HG02623 (cell line): ENCODE measurements at regions not wholly inside any gene's neighbourhood (a gene's known extent, or its start where the extent isn't known, plus 50 kb on each side); places are given as distances from the start of the nearest gene placed in this dataset.

Experiments
- ATAC-seq: cut with Tn5 transposase; IDR thresholded peaks from one replicate; pipeline ENCODE4 v1.9.1; 2021; ENCODE audit warnings: moderate library complexity; ENCODE audit not compliant: unreplicated experiment

DNA sequence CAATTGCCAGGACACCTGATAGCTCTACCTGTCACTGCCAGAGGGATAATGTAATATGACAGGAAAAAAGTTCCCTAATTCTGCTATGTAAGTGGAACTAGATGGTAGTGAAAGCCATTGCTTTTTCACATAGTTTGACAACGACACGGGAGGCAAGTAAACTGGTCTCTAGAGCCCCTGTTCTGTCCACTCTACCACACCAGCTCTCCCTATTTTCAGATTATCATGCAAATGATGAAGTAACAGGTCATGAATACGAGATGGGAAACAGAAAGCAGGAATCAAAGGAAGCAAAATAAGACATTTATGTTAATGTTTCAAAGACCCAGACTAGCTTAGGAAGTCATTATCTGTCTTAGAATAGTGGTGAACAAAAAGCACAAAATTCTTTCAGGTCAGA, 56.2 kb downstream of the TAF11L14 start:
- ATAC-seq: no peak

DNA sequence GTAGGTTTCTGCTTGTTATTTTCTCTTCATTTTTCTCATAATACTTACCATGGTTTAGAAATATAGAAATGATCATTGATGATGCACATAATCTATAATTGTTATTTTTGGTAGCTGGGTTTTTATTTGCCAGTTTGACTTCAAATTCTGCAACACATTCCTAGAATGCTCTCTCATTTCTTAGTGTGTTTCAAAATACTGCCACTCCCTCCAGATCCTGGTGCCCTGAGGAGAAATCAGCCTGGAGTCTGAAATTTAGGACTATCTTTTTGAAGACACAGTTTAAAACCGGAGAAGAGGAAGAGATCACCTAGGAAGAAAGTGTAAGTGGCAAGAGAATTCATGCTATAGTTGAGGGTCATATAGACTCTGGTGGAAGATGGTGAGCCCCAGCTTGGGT, 57.5 kb downstream of the TAF11L14 start:
- no peak for ATAC-seq

DNA sequence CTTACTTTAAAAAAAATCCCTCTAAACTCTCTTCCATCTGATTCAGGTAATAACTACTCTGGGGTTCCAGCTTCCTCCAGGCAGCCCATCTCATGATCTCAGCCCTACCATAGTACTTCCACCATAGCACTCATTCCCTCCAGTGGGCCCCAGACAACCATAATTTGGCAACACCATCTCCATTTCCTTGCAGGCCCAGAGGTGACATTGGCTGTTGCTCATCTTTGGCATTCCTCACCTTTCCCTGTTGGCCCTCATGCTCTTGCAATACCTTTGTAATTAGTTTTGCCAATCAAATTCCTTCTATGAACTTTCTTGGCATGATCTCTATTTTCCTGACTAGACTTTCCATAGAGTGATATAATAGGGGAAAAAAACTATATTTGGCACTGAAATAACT, 60.1 kb downstream of the TAF11L14 start:
- ATAC-seq: no peak

DNA sequence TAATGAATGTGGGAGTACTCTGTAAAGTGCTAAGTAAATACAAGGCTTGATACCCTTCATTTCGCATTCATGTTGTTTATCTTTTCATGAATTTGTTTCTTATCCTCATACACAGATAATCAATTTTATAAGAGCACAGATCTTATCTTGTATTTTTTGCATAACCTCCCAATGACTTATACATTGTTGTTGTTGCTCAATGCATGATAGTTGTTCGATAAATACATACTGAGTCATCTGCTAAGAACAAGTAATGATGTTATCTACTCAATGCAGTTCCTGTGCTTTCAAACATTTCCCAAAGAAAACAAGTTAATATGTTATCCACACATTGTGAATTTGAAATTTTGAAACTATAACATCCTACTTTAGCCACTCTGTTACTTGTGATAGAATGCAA, 60.7 kb downstream of the TAF11L14 start:
- no peak for ATAC-seq

DNA sequence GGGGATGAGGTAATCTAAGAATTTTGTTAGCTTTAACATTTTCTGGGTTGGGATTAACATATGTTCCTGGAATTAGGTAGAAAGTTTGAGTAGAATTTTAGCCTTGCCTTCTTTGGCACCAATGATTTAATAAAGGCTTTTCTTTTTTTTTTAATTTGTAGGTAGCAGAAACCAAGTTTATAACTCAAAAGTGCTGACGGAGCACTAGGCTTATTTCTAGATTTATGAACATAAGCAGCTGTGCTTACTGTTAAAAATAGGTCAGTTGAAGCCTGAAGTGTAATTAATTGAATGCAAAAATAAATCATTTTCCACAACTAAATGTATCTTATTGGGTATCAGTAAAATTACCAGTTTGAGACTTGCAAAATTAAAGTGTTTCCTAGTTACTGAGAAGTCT, 62.4 kb downstream of the TAF11L14 start:
- no peak for ATAC-seq

DNA sequence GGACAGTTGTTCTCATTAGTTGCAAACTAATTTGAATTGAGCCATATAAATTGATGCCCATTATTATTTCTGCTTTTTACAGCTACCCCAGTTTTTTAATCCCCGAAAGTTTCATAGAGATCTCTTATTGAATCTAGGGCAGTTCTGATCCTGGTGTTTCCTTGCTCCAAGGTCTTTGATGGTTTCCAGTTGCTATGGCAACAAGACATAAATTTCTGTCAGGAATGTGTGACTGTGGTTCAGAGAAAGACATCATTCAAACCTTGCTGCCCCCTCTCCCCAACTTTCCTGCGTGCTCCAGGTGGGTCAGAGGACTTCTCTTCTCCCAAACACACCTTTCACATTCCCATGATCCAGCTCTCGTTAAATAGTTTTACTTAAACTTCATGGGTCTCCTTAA, 63.4 kb downstream of the TAF11L14 start:
- no peak for ATAC-seq

DNA sequence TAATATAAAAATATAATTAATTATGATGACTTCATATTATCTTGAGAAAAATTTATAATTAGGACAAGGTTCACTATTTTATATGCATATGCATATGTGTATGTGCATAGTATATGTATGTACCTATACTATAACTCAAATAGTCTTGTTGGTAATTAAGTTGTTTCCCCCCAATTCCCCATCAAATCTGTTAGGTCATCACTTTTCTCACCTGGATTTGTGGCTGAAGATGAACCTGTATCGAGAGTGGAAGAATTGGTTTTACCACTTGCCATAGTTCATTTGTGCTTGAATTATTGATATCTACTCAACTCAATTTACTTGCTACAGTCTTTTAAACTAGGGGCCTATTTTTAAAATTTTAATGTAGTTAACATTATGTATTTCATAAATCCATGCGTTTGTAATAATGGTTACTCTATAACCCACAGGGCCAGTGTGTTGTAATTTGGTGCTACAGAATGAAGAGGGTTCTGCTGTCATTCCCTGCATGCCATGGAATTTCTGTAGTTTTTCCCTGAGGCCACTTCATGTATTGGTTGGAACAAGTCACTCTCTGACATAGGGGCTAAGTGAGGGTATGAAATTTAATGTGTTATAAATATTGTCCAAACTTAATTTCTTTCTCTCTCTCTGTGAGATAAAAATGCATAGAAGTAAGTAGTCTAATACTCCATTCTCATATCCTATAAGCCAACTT, 74.9 kb downstream of the TAF11L14 start:
- no peak for ATAC-seq

DNA sequence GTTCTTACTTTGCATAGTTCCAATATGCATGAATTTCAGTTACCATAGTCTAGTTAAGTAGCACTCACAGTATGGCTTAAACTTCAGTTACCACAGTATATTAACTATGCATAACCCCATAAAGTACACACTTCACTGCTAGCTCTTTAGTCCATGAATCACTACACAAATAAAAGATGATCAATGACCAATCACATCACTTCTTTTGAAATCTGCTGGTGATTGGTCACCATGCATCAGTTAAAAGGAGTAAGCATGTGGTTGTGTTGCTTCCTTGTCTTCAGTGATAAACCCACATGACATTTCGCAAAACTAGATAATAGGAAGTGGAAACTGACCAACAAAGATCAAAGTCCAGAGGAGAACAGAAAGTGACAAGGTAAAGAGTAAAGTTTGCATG, 79.0 kb downstream of the TAF11L14 start:
- ATAC-seq: no peak

DNA sequence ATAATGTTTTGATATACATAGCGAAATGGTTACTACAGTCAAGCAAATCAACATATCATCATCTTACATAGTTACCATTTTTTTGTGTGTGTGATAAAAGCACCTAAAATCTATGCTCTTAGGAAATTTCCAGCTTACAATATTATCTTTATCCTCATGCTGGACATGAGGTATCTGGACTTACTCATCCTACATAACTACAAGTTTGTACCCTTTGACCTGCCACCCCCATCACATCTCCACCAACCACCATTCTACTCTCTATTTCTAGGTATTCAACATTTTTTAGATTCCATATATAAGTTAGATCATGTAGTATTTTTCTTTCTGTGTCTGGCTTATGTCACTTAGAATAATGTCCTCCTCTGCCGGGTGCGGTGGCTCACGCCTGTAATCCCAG, 79.9 kb downstream of the TAF11L14 start:
- no peak for ATAC-seq

DNA sequence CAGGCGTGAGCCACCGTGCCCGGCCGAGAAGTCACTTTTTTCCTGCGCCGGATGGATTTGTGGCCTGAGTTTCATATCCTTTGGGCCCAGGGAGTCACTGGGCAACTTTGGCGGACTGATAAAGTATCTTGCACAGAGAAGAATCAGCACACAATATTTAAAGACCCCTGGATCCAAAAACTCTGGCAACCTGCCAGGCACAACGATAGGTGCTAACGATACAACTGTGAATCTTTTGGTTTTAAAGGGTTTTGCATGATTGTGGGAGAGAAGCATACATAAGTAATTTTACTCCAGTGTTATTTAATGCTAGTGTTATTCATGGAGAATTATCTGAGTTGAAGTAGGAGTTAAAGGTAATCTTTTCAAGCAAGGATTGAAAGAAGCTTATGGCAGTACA, 85.3 kb downstream of the TAF11L14 start:
- no peak for ATAC-seq

DNA sequence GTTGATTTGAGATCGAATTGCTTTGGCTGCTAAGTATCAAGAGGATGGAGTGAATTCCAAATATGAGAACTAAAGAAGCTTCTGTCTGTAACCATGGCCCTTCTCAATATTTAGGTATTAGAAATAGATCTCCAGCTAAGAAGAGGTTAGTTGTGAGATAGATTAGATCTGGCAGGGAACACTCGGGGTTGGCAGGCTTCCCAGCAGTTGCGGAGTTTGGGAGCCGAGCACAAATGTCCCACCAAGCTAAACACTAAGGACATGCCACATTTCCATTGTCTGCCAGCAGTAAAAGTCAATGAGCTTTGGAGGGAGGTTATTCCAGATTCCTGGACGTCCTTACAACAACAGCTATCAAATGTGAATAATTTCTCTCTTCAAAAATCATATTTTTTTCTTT, 85.8 kb downstream of the TAF11L14 start:
- ATAC-seq: no peak

DNA sequence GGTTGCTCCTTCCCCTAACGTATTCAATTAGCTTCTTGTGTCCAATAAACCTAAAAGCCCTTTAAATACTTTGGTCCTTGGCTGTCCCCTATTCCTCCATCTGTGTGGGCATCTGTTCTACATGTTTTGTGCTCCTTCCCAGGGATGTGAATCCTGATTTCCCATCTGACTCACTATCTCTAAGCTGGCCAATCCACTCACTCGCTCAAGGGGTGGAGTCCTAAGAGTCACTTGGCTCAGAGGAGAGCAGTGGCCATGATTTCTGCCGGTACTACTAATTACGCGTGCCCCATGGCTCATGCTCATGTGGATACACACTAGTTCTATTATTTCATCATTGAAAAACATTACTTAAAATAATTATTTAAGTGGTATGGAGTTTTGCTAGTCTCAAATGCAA, 89.6 kb downstream of the TAF11L14 start:
- ATAC-seq: no peak

DNA sequence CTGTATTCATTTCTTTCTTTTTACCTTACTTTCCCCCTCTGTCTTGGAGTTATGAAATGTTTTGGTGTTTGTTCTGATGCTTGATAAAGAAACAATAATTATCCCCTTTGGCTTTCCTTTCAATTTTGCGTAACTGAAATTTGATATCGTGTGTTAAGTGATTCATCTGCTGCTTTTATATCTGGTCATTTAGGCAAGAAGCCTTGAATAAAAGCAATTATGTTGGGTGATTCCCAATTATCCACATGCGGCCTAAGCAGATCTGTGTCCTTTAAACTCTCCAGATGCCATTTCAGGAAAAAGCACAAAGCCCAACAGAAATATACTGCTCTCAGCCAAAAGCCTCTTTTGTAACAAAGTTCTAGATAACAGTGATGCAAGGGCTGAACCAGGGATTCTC, 92.8 kb downstream of the TAF11L14 start:
- no peak for ATAC-seq

DNA sequence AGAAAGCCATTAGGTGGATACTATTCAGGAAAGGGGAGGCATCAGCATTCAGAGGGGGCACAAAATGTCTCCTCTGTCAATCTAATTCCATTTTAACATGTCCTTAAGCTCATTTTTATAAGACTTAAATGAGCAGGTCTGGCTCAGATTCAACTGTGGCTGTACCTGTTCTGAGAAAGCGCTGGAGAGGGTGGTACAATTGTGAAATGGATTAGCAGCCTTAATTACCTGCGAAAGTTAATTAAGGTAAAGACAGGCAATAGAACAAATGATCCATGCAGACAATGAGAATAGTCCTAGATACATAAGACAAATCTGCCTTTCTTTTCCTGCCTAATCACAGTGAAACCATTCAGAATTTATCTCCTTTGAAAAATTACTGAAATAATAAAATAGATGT, 96.2 kb downstream of the TAF11L14 start:
- no peak for ATAC-seq

DNA sequence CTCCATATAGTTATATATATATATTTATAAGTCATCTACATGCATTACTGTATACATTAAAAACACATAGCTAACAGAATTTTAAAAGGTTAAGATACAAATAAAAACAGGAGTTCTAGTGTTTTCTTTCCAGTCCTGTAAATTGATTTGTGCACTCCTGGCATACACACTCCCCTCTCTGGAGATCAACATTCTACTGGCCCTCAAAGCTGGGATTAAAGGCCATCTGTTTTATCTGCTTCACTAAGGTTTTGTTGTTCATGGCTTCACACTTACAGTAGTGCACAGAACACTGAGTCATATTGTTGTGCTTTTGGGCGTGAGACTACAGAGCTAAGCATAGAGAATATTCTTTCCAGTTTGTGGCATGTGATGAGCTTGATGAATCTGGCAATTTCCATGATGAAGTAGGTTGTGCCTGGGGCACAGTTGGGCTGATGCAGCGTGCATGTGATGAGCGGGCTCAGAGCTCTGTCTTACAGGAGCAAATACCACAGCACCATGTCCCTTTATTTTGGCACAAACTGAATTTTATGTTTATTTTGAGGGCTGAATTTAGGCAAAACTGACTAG, 98.2 kb downstream of the TAF11L14 start:
- no peak for ATAC-seq

DNA sequence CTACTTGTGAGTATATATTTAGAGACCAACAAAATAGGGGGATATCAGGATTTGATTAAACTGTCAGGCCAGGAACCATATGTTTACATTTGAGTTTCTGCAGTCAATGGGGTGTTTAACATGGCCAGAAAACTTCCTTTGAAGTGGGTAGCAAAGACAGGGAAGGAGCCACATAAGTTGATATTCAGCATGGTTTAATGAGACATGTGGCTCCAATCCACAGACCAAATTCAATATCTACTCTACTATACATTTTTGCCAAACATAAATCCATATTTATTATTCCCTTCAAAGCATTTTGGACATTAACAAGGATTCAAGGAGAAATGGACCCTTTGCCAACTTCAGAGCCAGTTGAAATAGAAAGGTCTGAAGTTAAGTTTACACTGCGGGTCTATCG, 99.8 kb downstream of the TAF11L14 start:
- ATAC-seq: no peak

DNA sequence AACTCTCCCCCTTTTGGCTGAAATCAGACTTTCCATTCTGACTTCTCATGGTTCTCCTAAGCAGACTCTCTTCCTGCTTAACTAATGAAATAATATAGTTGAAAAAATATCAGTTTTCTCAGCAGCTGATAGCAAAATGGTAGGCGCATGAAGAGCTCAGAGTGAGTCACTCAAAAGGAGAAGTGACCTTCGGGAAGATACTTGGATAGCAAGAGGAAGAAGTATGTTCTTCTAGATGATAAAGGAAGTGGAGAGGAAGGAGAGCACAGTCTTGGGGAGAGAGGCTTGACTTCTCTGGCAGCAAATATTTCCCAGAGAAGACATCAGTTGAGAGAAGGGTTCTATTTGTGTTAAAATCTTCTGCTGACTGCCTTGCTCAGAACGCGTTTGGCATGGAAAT, 101.5 kb downstream of the TAF11L14 start:
- ATAC-seq: no peak

DNA sequence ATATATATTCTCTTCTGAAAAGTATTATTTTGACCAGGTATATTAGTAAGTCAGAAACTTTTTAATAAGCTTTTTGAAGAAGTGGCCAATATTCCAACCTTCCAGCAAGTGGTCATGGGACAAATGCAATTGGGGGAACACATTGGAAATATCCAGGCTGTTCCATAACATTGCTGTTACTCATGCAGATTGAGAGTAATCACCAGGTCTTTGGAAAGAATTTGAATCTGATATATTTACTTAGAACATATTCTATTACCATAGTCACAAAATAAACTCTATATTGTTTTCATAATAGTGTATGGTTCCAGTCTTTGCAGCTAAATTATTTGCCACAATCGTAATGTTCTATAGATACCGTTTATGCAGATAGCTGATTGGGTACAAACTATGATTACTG, 102.8 kb downstream of the TAF11L14 start:
- no peak for ATAC-seq

DNA sequence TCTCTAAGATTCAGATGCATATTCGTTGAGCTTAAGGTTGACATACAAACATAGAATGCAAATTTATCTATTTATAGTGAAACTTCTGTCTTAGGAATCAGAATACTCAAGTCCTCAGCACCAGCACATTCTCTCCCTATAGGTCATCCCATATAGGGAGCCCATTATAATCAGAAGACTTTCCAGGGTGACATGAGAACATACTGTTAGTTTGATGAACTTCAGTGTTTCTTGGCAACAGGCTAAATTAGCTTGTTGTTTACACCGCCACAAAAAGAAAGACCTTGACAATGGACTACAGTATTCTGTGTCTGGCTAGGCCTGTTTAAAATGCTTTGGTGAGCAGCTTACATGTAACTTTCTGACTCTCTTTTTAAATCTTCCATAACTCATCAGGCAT, 104.2 kb downstream of the TAF11L14 start:
- no peak for ATAC-seq

DNA sequence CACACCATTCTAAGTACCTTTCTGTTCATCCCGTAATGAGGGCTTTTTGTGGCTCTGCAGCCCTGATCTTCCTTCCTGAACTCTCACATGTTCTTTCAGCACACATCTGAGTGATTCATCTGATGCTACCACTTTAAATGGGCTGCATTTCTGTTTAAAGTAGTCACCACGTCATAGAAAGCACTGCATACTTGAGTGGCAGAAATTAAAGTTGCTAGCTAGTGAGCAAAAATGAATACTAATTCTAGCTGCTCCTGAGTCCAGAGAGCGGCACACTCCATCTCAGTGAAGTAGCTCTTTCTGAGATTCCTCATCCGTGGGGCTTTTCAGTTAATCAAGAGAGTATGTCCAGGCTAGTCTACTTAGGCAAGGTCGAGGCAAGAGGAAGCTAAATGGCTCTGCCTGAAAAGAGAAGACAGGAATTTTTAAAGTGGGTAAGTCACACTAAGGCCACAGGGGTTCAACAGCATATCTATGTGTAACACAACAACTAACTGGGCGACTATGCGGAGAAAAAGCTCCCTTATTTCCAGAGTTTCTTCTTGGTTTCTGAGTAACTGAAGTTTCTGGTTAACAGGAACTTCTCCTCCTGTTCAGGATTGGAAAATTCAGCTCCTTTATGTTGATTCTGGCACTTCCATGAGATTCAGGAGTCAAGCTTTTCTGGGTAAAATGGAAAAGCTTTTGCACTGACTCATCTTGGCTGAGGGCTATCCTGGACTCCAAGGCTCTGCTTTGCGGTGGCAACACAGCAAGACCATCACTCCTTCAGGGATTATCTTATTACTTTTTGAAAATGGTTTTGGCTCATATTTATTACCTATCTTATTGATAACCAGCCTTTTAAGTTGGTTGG, 109.5 kb downstream of the TAF11L14 start:
- no peak for ATAC-seq

DNA sequence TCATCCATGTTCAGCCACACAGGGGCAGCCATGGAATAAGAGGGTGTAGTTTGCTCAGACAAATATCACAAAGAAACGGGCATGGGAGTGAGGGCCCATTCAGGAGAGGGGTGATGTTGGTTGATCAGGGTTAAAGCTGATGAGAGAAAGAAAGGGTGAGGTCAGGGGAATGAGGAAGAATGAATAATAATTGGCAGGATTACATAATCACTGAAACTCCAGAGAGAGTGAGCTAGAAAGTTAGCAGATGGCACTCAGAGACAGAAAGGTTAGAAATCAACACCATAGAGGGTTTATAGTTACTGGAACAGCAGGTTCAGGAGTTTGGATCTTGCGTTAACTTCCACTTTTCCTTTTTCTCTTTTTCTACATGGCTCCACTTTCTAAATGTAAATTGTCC, 113.9 kb downstream of the TAF11L14 start:
- no peak for ATAC-seq

DNA sequence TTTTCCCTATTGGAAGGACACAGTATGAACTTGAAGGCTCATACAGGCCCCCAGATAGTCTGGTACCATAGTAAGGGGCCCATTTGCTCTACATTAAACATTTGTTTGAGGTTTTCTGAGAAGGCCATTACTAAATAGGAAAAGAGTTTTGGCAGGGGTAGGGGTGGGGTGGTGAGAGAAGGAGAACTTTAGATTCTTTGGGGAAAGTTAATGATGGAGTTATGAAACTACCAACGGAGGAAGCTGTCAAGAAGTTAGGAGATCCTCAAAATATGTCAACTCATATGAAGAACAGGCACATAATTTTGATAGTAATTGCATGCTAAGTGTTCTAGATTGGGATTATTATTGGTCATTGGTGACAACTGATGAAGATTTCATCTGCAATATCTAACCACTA, 114.7 kb downstream of the TAF11L14 start:
- ATAC-seq: no peak
